Neural cell (in vitro differentiated cells): ENCODE measurements at regions not wholly inside any gene's neighbourhood (a gene's known extent, or its start where the extent isn't known, plus 50 kb on each side); places are given as distances from the start of the nearest gene placed in this dataset.

Source experiments
- EZH2 ChIP-seq: fragments of 200-600, 300-800 bp; shearing (Covaris generic), sonication (generic); IDR thresholded peaks from 2 replicates; pipeline ENCODE4 v1.6.1; 2014; ENCODE audit warnings: antibody characterized with exemption, low read length, borderline replicate concordance, mild to moderate bottlenecking; ENCODE audit not compliant: insufficient read depth, poor library complexity, severe bottlenecking
- RAD21 ChIP-seq: fragments of 450-650 bp; conservative IDR thresholded peaks from 2 replicates; pipeline ENCODE4 v1.6.1; 2014; ENCODE audit warnings: antibody characterized with exemption, mild to moderate bottlenecking, moderate library complexity
- TF ChIP-seq, protein P1 (sequence below): fragments of 450-650 bp; IDR thresholded peaks from 2 replicates; pipeline ENCODE4 v1.5.1; 2014; ENCODE audit warnings: antibody characterized with exemption, mild to moderate bottlenecking, moderate library complexity; ENCODE audit not compliant: poor library complexity, severe bottlenecking
- TF ChIP-seq, protein P2 (sequence below): IDR thresholded peaks from 2 replicates; pipeline ENCODE4 v1.6.1; 2012; ENCODE audit warnings: borderline replicate concordance

DNA sequence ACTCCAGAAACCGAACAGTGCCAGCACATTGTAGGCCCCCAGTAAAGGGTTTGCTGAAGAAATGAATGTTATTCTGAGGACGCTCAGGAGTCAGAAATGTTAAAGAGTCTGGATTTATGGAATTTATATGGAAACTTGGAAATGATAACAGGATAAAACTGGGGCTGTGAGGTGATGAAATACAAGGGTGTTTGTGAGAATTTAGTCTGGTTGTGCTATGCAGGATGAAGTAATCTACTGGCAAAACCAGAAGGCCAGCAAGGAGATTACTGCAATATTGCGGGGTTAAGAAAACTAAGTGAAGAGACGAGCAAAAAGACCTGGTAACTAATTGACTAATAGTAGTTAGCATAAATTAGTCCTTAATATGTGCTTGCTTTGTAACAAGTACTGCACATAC lies 467.8 kb downstream of the ZEB2 start:
- TF ChIP-seq EZH2 (no peak), RAD21 (no peak)
- TF ChIP-seq, protein P1, sequence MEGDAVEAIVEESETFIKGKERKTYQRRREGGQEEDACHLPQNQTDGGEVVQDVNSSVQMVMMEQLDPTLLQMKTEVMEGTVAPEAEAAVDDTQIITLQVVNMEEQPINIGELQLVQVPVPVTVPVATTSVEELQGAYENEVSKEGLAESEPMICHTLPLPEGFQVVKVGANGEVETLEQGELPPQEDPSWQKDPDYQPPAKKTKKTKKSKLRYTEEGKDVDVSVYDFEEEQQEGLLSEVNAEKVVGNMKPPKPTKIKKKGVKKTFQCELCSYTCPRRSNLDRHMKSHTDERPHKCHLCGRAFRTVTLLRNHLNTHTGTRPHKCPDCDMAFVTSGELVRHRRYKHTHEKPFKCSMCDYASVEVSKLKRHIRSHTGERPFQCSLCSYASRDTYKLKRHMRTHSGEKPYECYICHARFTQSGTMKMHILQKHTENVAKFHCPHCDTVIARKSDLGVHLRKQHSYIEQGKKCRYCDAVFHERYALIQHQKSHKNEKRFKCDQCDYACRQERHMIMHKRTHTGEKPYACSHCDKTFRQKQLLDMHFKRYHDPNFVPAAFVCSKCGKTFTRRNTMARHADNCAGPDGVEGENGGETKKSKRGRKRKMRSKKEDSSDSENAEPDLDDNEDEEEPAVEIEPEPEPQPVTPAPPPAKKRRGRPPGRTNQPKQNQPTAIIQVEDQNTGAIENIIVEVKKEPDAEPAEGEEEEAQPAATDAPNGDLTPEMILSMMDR = no peak
- TF ChIP-seq, protein P2, sequence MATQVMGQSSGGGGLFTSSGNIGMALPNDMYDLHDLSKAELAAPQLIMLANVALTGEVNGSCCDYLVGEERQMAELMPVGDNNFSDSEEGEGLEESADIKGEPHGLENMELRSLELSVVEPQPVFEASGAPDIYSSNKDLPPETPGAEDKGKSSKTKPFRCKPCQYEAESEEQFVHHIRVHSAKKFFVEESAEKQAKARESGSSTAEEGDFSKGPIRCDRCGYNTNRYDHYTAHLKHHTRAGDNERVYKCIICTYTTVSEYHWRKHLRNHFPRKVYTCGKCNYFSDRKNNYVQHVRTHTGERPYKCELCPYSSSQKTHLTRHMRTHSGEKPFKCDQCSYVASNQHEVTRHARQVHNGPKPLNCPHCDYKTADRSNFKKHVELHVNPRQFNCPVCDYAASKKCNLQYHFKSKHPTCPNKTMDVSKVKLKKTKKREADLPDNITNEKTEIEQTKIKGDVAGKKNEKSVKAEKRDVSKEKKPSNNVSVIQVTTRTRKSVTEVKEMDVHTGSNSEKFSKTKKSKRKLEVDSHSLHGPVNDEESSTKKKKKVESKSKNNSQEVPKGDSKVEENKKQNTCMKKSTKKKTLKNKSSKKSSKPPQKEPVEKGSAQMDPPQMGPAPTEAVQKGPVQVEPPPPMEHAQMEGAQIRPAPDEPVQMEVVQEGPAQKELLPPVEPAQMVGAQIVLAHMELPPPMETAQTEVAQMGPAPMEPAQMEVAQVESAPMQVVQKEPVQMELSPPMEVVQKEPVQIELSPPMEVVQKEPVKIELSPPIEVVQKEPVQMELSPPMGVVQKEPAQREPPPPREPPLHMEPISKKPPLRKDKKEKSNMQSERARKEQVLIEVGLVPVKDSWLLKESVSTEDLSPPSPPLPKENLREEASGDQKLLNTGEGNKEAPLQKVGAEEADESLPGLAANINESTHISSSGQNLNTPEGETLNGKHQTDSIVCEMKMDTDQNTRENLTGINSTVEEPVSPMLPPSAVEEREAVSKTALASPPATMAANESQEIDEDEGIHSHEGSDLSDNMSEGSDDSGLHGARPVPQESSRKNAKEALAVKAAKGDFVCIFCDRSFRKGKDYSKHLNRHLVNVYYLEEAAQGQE = no peak
